ENCODE measurements at regions not wholly inside any gene's neighbourhood (a gene's known extent, or its start where the extent isn't known, plus 50 kb on each side); places are given as distances from the start of the nearest gene placed in this dataset.

GRCh38 chr7:25788961-25789620 lies 362.9 kb upstream of the NFE2L3 start:
- no TSS peak for BruUV-seq (replicated peaks)

GRCh38 chr7:25789701-25790640 lies 362.0 kb upstream of the NFE2L3 start:
- H3K36me3 ChIP-seq (ENCODE audit: insufficient read depth, low read length) = no peaks in the 10 kb centered on the region
- intact Hi-C loops (cut with micrococcal nuclease; ENCODE audit: unreplicated experiment) = no loop called here
- no peak overlapping the region for H3K4me2 ChIP-seq (ENCODE audit: low read length)
- H3K9me3 ChIP-seq (ENCODE audit: low read length) = no peaks in the 10 kb centered on the region
- no peak overlapping the region for H2AFZ ChIP-seq (ENCODE audit: low read length)
- H3K9me2 ChIP-seq (ENCODE audit: insufficient read depth, low read length) = no peaks in the 10 kb centered on the region
- no peaks in the 10 kb centered on the region for H4K20me1 ChIP-seq (ENCODE audit: insufficient read depth, low read length)
- no peaks in the 10 kb centered on the region for H3K79me2 ChIP-seq (ENCODE audit: insufficient read depth, low read depth, low read length)
- ChIA-PET CTCF (ENCODE audit: unreplicated experiment) (no interaction called here), POLR2A (interaction anchor here (0.7 to 1.2 kb wide), 2 partner anchors 21 to 58 kb away, joined by 3 to 4 read pairs; no protein-coding TSS in a partner anchor)
- DNase-seq (ENCODE audit: low spot score) = no peak
- TF ChIP-seq CTCF (conservative IDR thresholded peaks at IDR 0.05; ENCODE audit: low read length) (no peak), EZH2phosphoT487 (IDR thresholded peaks at IDR 0.05; ENCODE audit: borderline replicate concordance, low read depth, low read length) (no peak)
- BruUV-seq (replicated peaks) = no TSS peak
- H3K4me3 ChIP-seq (ENCODE audit: low read depth, low read length, poor library complexity, severe bottlenecking) = no peak overlapping the region
- H3K27ac ChIP-seq (ENCODE audit: low read depth, low read length, poor library complexity, severe bottlenecking) = no peak overlapping the region
- no peaks in the 10 kb centered on the region for H3K4me1 ChIP-seq (ENCODE audit: insufficient read depth, low read length, poor library complexity, severe bottlenecking)

More at GRCh38 chr7:25788961-25789620, 362.9 kb upstream of the NFE2L3 start:
- H3K36me3 ChIP-seq (ENCODE audit: insufficient read depth, low read length) = no peaks in the 10 kb centered on the region
- intact Hi-C loops (cut with micrococcal nuclease; ENCODE audit: unreplicated experiment) = no loop called here
- H4K20me1 ChIP-seq (ENCODE audit: insufficient read depth, low read length) = no peaks in the 10 kb centered on the region
- no peaks in the 10 kb centered on the region for H3K9me2 ChIP-seq (ENCODE audit: insufficient read depth, low read length)
- DNase-seq (ENCODE audit: low spot score) = no peak
- H2AFZ ChIP-seq (ENCODE audit: low read length) = no peak overlapping the region
- H3K79me2 ChIP-seq (ENCODE audit: insufficient read depth, low read depth, low read length) = no peaks in the 10 kb centered on the region
- no peak overlapping the region for H3K4me3 ChIP-seq (ENCODE audit: low read depth, low read length, poor library complexity, severe bottlenecking)
- POLR2A ChIA-PET = no interaction called here
- no peak for TF ChIP-seq CTCF (conservative IDR thresholded peaks at IDR 0.05; ENCODE audit: low read length)
- no peak for TF ChIP-seq EZH2phosphoT487 (IDR thresholded peaks at IDR 0.05; ENCODE audit: borderline replicate concordance, low read depth, low read length)
- CTCF ChIA-PET (ENCODE audit: unreplicated experiment) = no interaction called here
- H3K4me1 ChIP-seq (ENCODE audit: insufficient read depth, low read length, poor library complexity, severe bottlenecking) = no peaks in the 10 kb centered on the region
- no peaks in the 10 kb centered on the region for H3K9me3 ChIP-seq (ENCODE audit: low read length)
- no peak overlapping the region for H3K4me2 ChIP-seq (ENCODE audit: low read length)
- H3K27ac ChIP-seq (ENCODE audit: low read depth, low read length, poor library complexity, severe bottlenecking) = no peak overlapping the region

All from OCI-LY7 (cell line).